Stimulated activated CD4-positive, alpha-beta T cell treated with anti-CD3 and anti-CD28 coated beads, Interleukin-4, amount 100 ng/mL, for 24 hours (primary cell): ENCODE measurements at regions not wholly inside any gene's neighbourhood (a gene's known extent, or its start where the extent isn't known, plus 50 kb on each side); places are given as distances from the start of the nearest gene placed in this dataset.

ENCODE experiments used
- DNase-seq: peaks from one replicate; pipeline ENCODE4 v3.0.0-alpha.2; 2020

GRCh38 chr16:65658349-65658748 is 536.5 kb upstream of the CDH11 start:
- DNase-seq = no peak

- DNase-seq = no peak
These were observed 535.7 kb upstream of the CDH11 start for GRCh38 chr16:65657556-65657955.

GRCh38 chr16:65657071-65657494 is 535.2 kb upstream of the CDH11 start:
- DNase-seq = no peak

GRCh38 chr16:65655802-65656201 is 533.9 kb upstream of the CDH11 start:
- no peak for DNase-seq

- DNase-seq = no peak
These were observed 526.2 kb upstream of the CDH11 start for GRCh38 chr16:65648101-65648500.

- no peak for DNase-seq
These were observed 523.0 kb upstream of the CDH11 start for GRCh38 chr16:65644821-65645220.

- no peak for DNase-seq
These were observed 520.0 kb upstream of the CDH11 start for GRCh38 chr16:65641762-65642289.

- no peak for DNase-seq
These were observed 519.3 kb upstream of the CDH11 start for GRCh38 chr16:65641049-65641761.

- DNase-seq = no peak
These were observed 513.0 kb upstream of the CDH11 start for GRCh38 chr16:65634833-65635232.

GRCh38 chr16:65634291-65634690 is 512.4 kb upstream of the CDH11 start:
- DNase-seq = no peak

- no peak for DNase-seq
These were observed 502.8 kb upstream of the CDH11 start for GRCh38 chr16:65624666-65625065.

GRCh38 chr16:65624229-65624628 is 502.4 kb upstream of the CDH11 start:
- DNase-seq = no peak

GRCh38 chr16:65622871-65623270 is 501.0 kb upstream of the CDH11 start:
- no peak for DNase-seq

GRCh38 chr16:65622151-65622550 is 500.3 kb upstream of the CDH11 start:
- no peak for DNase-seq

- no peak for DNase-seq
These were observed 499.8 kb upstream of the CDH11 start for GRCh38 chr16:65621640-65622039.

- DNase-seq = no peak
These were observed 497.7 kb upstream of the CDH11 start for GRCh38 chr16:65619606-65620005.

- DNase-seq = no peak
These were observed 497.1 kb upstream of the CDH11 start for GRCh38 chr16:65618931-65619330.

GRCh38 chr16:65618333-65618732 is 496.5 kb upstream of the CDH11 start:
- DNase-seq = no peak

- no peak for DNase-seq
These were observed 495.6 kb upstream of the CDH11 start for GRCh38 chr16:65617421-65617820.

GRCh38 chr16:65608455-65608854 is 486.6 kb upstream of the CDH11 start:
- DNase-seq = no peak

- no peak for DNase-seq
These were observed 482.9 kb upstream of the CDH11 start for GRCh38 chr16:65604771-65605170.

GRCh38 chr16:65601781-65602180 is 479.9 kb upstream of the CDH11 start:
- DNase-seq = no peak

GRCh38 chr16:65600629-65601028 is 478.8 kb upstream of the CDH11 start:
- DNase-seq = no peak

GRCh38 chr16:65600046-65600445 is 478.2 kb upstream of the CDH11 start:
- DNase-seq = no peak

GRCh38 chr16:65598621-65599020 is 476.8 kb upstream of the CDH11 start:
- no peak for DNase-seq
